OCI-LY7 (cell line): ENCODE measurements at regions not wholly inside any gene's neighbourhood (a gene's known extent, or its start where the extent isn't known, plus 50 kb on each side); places are given as distances from the start of the nearest gene placed in this dataset.
"Not testable (repeated sequence)": the region's sequence is repeated elsewhere in the genome, so short reads cannot be mapped to it uniquely, and the experiment has no call there.

Experiments used
- BruUV-seq: library from RNA; stranded (reverse); fragments of 400-500 nt; replicated peaks from 2 replicates; lab custom pipeline; 2021; lab: Mats Ljungman, UMichigan
- CTCF ChIA-PET: fragments of 300-600 bp; sonication (Branson Sonifier 250); formaldehyde crosslinking; loops from one replicate; lab custom pipeline; 2022; ENCODE audit warnings: antibody characterized with exemption; ENCODE audit not compliant: unreplicated experiment; lab: Charles Lee
- POLR2A ChIA-PET: fragments of 300-600 bp; sonication (Branson Sonifier 250); formaldehyde crosslinking; loops from one replicate; lab custom pipeline; 2022; ENCODE audit warnings: antibody characterized with exemption; lab: Charles Lee
- DNase-seq: peaks from one replicate; pipeline ENCODE4 v3.0.0-alpha.2; 2015; ENCODE audit warnings: low spot score
- H2AFZ ChIP-seq: fragments of 200-600 bp; sonication (generic), shearing (Covaris generic); 2 replicates; pipeline ENCODE4 v1.6.1; 2014; ENCODE audit warnings: mild to moderate bottlenecking, antibody characterized with exemption, low read length, moderate library complexity
- H3K27ac ChIP-seq: fragments of 200-600 bp; sonication (generic); 2 replicates; pipeline ENCODE4 v1.5.1; 2014; ENCODE audit warnings: mixed run types, low read depth, mild to moderate bottlenecking, moderate library complexity, low read length, inconsistent platforms; ENCODE audit not compliant: poor library complexity, severe bottlenecking
- H3K36me3 ChIP-seq: fragments of 200-600 bp; sonication (generic); 2 replicates; pipeline ENCODE4 v1.6.1; 2014; ENCODE audit warnings: mild to moderate bottlenecking, antibody characterized with exemption, low read length, moderate library complexity, mixed read lengths; ENCODE audit not compliant: insufficient read depth
- H3K4me1 ChIP-seq: fragments of 200-600 bp; sonication (generic); 2 replicates; pipeline ENCODE4 v1.5.1; 2014; ENCODE audit warnings: mild to moderate bottlenecking, low read length; ENCODE audit not compliant: insufficient read depth, poor library complexity, severe bottlenecking
- H3K4me2 ChIP-seq: fragments of 200-600 bp; sonication (generic); 2 replicates; pipeline ENCODE4 v1.6.1; 2014; ENCODE audit warnings: mild to moderate bottlenecking, low read length
- H3K4me3 ChIP-seq: fragments of 200-600 bp; sonication (generic); 2 replicates; pipeline ENCODE4 v1.5.1; 2014; ENCODE audit warnings: mild to moderate bottlenecking, low read depth, low read length; ENCODE audit not compliant: poor library complexity, severe bottlenecking
- H3K79me2 ChIP-seq: fragments of 200-600 bp; sonication (generic); 2 replicates; pipeline ENCODE4 v1.6.1; 2016; ENCODE audit warnings: low read depth, mild to moderate bottlenecking, low read length, moderate library complexity, mixed read lengths; ENCODE audit not compliant: insufficient read depth
- H3K9me2 ChIP-seq: fragments of 200-600 bp; sonication (generic); 2 replicates; pipeline ENCODE4 v1.6.1; 2016; ENCODE audit warnings: mild to moderate bottlenecking, low read length, mixed read lengths; ENCODE audit not compliant: insufficient read depth
- H3K9me3 ChIP-seq: fragments of 200-600 bp; sonication (generic); 2 replicates; pipeline ENCODE4 v1.6.1; 2014; ENCODE audit warnings: mild to moderate bottlenecking, mixed run types, low read length, mixed read lengths
- H4K20me1 ChIP-seq: fragments of 200-600 bp; sonication (generic); 2 replicates; pipeline ENCODE4 v1.6.1; 2014; ENCODE audit warnings: mild to moderate bottlenecking, antibody characterized with exemption, low read length, moderate library complexity, mixed read lengths; ENCODE audit not compliant: insufficient read depth
- EZH2phosphoT487 ChIP-seq: fragments of 200-600 bp; sonication (generic); IDR thresholded peaks from 2 replicates; pipeline ENCODE4 v1.6.1; 2018; ENCODE audit warnings: low read depth, borderline replicate concordance, mild to moderate bottlenecking, mixed run types, antibody characterized with exemption, low read length, moderate library complexity, mixed read lengths
- intact Hi-C: fragments of 100-400 bp; cut with micrococcal nuclease; formaldehyde crosslinking; loops from one replicate; pipeline ENCODE4 v1.10.0; 2022; ENCODE audit not compliant: unreplicated experiment
- TF ChIP-seq, protein P1 (sequence below): fragments of 200-600 bp; sonication (generic); conservative IDR thresholded peaks from 2 replicates; pipeline ENCODE4 v1.5.1; 2014; ENCODE audit warnings: mild to moderate bottlenecking, antibody characterized with exemption, low read length, moderate library complexity, mixed read lengths

DNA sequence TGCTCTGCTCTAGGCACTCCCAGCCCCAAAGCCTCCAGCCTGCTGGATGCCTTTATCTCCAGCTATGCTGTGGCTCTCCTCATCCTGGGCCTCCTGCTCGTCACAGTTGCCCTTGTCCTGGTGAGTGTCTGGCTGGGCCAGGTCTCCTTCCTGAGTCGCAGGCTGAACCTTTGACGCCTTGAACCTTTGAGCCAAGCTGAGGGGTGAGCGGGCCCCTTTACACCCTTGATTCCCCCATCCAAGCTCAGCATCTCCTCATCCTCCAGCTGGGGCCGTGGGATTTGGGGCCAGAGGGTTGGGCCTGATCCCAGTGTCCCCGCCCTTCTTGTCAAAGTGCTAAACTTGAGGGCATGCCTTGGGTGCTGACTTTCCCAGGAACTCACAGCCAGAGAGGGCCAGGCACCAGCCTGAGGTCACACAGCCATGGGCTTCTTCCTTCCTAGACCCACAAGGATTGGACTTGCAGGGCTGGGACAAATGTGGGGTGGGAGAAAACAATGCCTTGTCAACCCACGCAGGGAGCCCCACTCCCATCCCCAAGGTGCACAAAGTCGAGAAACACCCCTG is 137.0 kb downstream of the TBC1D2B start:
- no peak overlapping the region for H3K4me3 ChIP-seq
- H2AFZ ChIP-seq = no peak overlapping the region
- ChIA-PET POLR2A (no interaction called here), CTCF (no interaction called here)
- H3K79me2 ChIP-seq = no peaks in the 10 kb centered on the region
- no TSS peak for BruUV-seq
- DNase-seq = no peak
- H3K9me3 ChIP-seq = no peaks in the 10 kb centered on the region
- no peaks in the 10 kb centered on the region for H3K9me2 ChIP-seq
- intact Hi-C loops = no loop called here
- H3K4me1 ChIP-seq = no peaks in the 10 kb centered on the region
- TF ChIP-seq, protein P1, sequence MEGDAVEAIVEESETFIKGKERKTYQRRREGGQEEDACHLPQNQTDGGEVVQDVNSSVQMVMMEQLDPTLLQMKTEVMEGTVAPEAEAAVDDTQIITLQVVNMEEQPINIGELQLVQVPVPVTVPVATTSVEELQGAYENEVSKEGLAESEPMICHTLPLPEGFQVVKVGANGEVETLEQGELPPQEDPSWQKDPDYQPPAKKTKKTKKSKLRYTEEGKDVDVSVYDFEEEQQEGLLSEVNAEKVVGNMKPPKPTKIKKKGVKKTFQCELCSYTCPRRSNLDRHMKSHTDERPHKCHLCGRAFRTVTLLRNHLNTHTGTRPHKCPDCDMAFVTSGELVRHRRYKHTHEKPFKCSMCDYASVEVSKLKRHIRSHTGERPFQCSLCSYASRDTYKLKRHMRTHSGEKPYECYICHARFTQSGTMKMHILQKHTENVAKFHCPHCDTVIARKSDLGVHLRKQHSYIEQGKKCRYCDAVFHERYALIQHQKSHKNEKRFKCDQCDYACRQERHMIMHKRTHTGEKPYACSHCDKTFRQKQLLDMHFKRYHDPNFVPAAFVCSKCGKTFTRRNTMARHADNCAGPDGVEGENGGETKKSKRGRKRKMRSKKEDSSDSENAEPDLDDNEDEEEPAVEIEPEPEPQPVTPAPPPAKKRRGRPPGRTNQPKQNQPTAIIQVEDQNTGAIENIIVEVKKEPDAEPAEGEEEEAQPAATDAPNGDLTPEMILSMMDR = no peak
- TF ChIP-seq EZH2phosphoT487 = no peak
- H3K36me3 ChIP-seq = no peaks in the 10 kb centered on the region
- no peak overlapping the region for H3K4me2 ChIP-seq
- no peaks in the 10 kb centered on the region for H4K20me1 ChIP-seq
- no peak overlapping the region for H3K27ac ChIP-seq

- Histone ChIP-seq H3K4me3 (no peak overlapping the region), H3K36me3 (no peaks in the 10 kb centered on the region), H3K4me1 (no peaks in the 10 kb centered on the region), H2AFZ (no peak overlapping the region), H4K20me1 (no peaks in the 10 kb centered on the region), H3K9me2 (no peaks in the 10 kb centered on the region), H3K4me2 (no peak overlapping the region), H3K9me3 (no peaks in the 10 kb centered on the region), H3K79me2 (no peaks in the 10 kb centered on the region), H3K27ac (no peak overlapping the region)
- DNase-seq = no peak
- ChIA-PET POLR2A (no interaction called here), CTCF (no interaction called here)
- TF ChIP-seq EZH2phosphoT487 = no peak
- TF ChIP-seq, protein P1 = no peak
- intact Hi-C loops = no loop called here
- BruUV-seq = no TSS peak
Measured at GRCh38 chr15:77939851-77940250, 137.7 kb downstream of the TBC1D2B start.

GRCh38 chr15:77939026-77939425 is 138.5 kb downstream of the TBC1D2B start:
- H3K36me3 ChIP-seq, BruUV-seq, H2AFZ ChIP-seq, DNase-seq, intact Hi-C loops, H3K4me3 ChIP-seq, H3K79me2 ChIP-seq, H3K4me2 ChIP-seq, H3K4me1 ChIP-seq, H3K9me3 ChIP-seq, H3K27ac ChIP-seq, POLR2A ChIA-PET, H3K9me2 ChIP-seq, H4K20me1 ChIP-seq, CTCF ChIA-PET: not testable (repeated sequence)

DNA sequence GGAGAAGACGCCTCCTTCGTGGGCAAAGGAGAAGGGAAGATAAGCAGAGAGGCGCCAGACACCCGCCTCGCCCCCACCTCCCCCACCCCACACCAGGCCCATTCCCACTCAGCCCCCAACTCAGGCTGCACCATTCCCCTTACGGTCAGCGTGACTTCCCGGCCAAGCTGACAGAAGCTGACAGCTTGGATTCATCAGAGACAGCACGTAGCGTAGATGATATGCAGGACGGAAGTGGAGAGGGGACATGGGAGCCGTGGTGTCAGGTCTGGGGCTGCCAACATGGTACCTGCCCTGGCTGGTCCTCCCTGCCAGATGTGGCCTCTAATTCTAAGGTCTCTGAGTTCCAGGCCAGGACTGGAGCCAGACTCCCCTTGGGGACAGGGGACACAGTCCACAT is 139.0 kb downstream of the TBC1D2B start:
- intact Hi-C loops, POLR2A ChIA-PET, CTCF ChIA-PET: not testable (repeated sequence)

DNA sequence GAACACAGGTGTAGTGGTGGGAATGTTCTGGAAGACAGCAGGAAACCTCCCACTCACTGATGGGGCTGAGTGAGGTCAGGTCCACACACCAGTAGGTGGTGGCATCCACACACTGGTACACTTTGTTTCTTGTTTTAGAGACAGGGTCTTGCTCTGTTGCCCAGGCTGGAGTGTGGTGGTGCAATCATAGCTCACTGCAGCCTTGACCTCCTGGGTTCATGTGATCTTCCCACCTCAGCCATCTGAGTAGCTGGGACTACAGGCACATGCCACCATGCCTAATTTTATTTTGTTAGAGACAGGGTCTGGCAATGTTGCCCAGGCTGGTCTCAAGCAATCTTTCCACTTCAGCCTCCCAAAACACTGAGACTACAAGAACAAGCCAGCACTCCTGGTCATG is 140.9 kb downstream of the TBC1D2B start:
- H3K36me3 ChIP-seq, H3K9me2 ChIP-seq, CTCF ChIA-PET, intact Hi-C loops, H2AFZ ChIP-seq, H3K27ac ChIP-seq, H3K4me3 ChIP-seq, POLR2A ChIA-PET, H3K79me2 ChIP-seq, H4K20me1 ChIP-seq, H3K9me3 ChIP-seq, BruUV-seq, DNase-seq, H3K4me2 ChIP-seq, H3K4me1 ChIP-seq: not testable (repeated sequence)

More for the DNA sequence above, 139.0 kb downstream of the TBC1D2B start:
- not testable (repeated sequence) for H3K4me3 ChIP-seq, DNase-seq, H3K4me1 ChIP-seq, H4K20me1 ChIP-seq, H3K4me2 ChIP-seq, H2AFZ ChIP-seq, BruUV-seq, H3K9me2 ChIP-seq, H3K27ac ChIP-seq, H3K36me3 ChIP-seq, H3K9me3 ChIP-seq, H3K79me2 ChIP-seq
